ENCODE measurements at regions not wholly inside any gene's neighbourhood (a gene's known extent, or its start where the extent isn't known, plus 50 kb on each side); places are given as distances from the start of the nearest gene placed in this dataset.
"Not testable (repeated sequence)": the region's sequence is repeated elsewhere in the genome, so short reads cannot be mapped to it uniquely, and the experiment has no call there.

GRCh38 chr12:89266574-89267188, 85.6 kb downstream of the DUSP6 start:
- Mint-ChIP-seq H3K4me1 (ENCODE audit: low read depth) (peaks cover 16% of the 10 kb centered on the region), H3K9me3 (peaks cover 11% of the 10 kb centered on the region)
- intact Hi-C loops (cut with micrococcal nuclease); H3K27me3 Mint-ChIP-seq (ENCODE audit: insufficient read depth); H3K4me3 Mint-ChIP-seq; DNase-seq (ENCODE audit: low spot score); H3K36me3 Mint-ChIP-seq (ENCODE audit: low read depth); H3K27ac Mint-ChIP-seq: not testable (repeated sequence)

GRCh38 chr12:89264837-89265236, 87.5 kb downstream of the DUSP6 start:
- DNase-seq (ENCODE audit: low spot score), result no peak
- intact Hi-C loops (cut with micrococcal nuclease), result loop anchor here (2.0 to 5.0 kb wide), 2 partner anchors 16 to 67 kb away; no protein-coding TSS in a partner anchor
- Mint-ChIP-seq H3K4me1 (ENCODE audit: low read depth) (peaks cover 33% of the 10 kb centered on the region), H3K36me3 (ENCODE audit: low read depth) (peaks cover under 1% of the 10 kb centered on the region), H3K27me3 (ENCODE audit: insufficient read depth) (no peaks in the 10 kb centered on the region), H3K9me3 (peaks cover 1% of the 10 kb centered on the region), H3K27ac (no peak overlapping the region), H3K4me3 (no peak overlapping the region)

DNA sequence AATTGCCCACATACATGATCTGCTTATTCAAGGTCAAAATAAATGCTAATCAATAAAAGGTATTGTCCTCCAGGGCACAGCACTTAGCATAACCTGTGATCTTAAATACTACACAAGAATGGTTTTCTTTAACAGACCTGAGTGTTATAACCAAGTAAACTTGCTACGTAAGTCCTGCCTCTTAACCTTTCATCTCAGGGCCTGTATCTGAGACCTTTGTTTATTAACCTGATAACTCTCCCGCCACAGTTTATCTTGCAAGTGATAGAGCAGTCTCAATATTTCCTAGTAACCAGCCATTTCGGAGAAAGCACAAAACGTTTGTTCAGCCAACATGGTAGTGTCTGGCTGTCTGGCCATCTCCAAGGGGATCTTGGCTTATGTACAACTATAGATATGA, 88.4 kb downstream of the DUSP6 start:
- no peaks in the 10 kb centered on the region for H3K27me3 Mint-ChIP-seq (ENCODE audit: insufficient read depth)
- peaks cover 34% of the 10 kb centered on the region for H3K4me1 Mint-ChIP-seq (ENCODE audit: low read depth)
- intact Hi-C loops (cut with micrococcal nuclease), result loop anchor here (2.0 to 5.0 kb wide), 2 partner anchors 17 to 68 kb away; no protein-coding TSS in a partner anchor
- peaks cover 3% of the 10 kb centered on the region for H3K36me3 Mint-ChIP-seq (ENCODE audit: low read depth)
- H3K27ac Mint-ChIP-seq, result no peak overlapping the region
- H3K9me3 Mint-ChIP-seq, result peaks cover 4% of the 10 kb centered on the region
- H3K4me3 Mint-ChIP-seq, result no peak overlapping the region
- no peak for DNase-seq (ENCODE audit: low spot score)

DNA sequence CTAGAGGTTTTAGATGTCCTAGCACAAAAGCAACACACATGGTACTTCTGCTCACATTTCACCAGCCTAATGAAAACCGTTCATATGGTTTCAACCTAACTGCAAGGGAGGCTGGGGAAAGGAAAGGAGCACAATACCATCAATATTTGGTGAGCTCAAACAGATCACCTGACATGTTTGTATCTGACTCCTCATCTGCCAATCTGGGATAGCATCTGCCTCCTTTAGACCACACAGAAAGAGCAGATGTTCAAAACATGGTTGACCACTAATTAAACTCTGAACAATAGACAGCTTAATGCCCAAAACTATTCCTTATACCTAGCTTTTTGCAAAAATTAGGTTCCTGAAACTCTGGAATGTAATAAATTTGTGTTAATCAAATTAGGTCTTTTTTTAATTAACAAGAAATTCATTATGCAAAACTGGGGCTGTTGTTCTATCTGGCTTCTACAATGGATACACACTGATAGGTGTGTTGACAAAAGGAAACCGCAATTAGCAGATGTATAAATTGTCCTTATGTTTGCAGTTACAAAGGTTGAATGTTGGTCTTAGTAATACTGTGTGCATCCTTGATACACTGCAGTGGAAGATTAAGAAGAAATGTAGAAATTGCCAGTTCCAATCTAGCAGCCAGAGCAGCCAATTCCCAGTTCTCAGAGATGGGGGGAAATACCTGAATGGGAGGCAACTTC, 89.3 kb downstream of the DUSP6 start:
- Mint-ChIP-seq H3K36me3 (ENCODE audit: low read depth) (peaks cover 7% of the 10 kb centered on the region), H3K27ac (no peak overlapping the region), H3K4me1 (ENCODE audit: low read depth) (peaks cover 34% of the 10 kb centered on the region), H3K4me3 (no peak overlapping the region), H3K9me3 (peaks cover 13% of the 10 kb centered on the region), H3K27me3 (ENCODE audit: insufficient read depth) (no peaks in the 10 kb centered on the region)
- DNase-seq (ENCODE audit: low spot score), result no peak
- intact Hi-C loops (cut with micrococcal nuclease), result loop anchor here (5.0 kb wide), 1 partner anchor 69 kb away; no protein-coding TSS in a partner anchor

- Mint-ChIP-seq H3K4me1 (ENCODE audit: low read depth) (peaks cover 34% of the 10 kb centered on the region), H3K4me3 (no peak overlapping the region), H3K27me3 (ENCODE audit: insufficient read depth) (no peaks in the 10 kb centered on the region), H3K9me3 (peaks cover 17% of the 10 kb centered on the region), H3K36me3 (ENCODE audit: low read depth) (peaks cover 8% of the 10 kb centered on the region), H3K27ac (no peak overlapping the region)
- DNase-seq (ENCODE audit: low spot score), result no peak
- intact Hi-C loops (cut with micrococcal nuclease), result loop anchor here (1.0 to 5.0 kb wide), 6 partner anchors 18 to 243 kb away; partner anchors contain the start of gene DUSP6
Measured at GRCh38 chr12:89261982-89262381, 90.3 kb downstream of the DUSP6 start.

DNA sequence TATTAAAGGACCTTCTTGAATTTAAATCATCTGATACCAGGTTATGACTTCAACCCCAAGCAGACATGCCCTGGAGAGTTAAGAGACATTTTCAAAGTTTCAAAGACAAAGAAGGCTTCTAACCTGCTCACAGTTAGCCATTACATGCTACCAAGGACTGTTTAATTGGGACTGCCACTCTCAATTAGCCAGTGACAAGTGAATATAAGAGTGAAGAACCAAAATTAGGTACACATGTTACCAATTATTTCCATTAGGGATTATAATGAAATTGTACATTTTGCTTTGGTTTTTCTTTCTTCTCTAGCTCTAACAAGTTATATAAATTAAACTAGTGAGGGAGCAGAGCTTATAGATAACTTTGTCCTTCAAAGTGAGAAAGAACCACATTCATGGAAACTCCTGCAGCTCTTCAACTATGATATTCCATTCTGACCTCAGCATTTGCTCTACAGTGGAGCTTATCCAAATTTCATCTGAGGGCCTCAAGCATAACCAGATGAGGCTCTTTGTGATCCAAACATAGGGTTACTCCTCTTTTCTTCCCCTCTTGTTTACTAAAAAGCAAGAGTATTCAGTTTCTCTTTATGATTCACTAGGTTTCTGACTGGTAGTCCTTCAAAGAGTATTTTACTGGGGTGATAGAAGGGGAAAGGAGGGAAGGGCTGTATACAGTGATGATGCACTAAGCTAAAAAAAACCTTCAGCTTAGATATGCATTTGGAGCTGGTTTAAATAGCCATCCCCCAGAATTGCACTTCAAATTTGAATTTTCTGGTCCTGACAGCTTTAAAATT, 91.3 kb downstream of the DUSP6 start:
- H3K36me3 Mint-ChIP-seq (ENCODE audit: low read depth), result peaks cover 8% of the 10 kb centered on the region
- no peak overlapping the region for H3K4me3 Mint-ChIP-seq
- peaks cover 18% of the 10 kb centered on the region for H3K9me3 Mint-ChIP-seq
- H3K4me1 Mint-ChIP-seq (ENCODE audit: low read depth), result peaks cover 34% of the 10 kb centered on the region
- DNase-seq (ENCODE audit: low spot score), result no peak
- peak overlapping the region; percentile 49 for H3K27ac Mint-ChIP-seq
- no peaks in the 10 kb centered on the region for H3K27me3 Mint-ChIP-seq (ENCODE audit: insufficient read depth)
- intact Hi-C loops (cut with micrococcal nuclease), result loop anchor here (1.0 to 5.0 kb wide), 6 partner anchors 17 to 242 kb away; partner anchors contain the start of gene DUSP6

- Mint-ChIP-seq H3K4me1 (ENCODE audit: low read depth) (peaks cover 31% of the 10 kb centered on the region), H3K36me3 (ENCODE audit: low read depth) (peaks cover 11% of the 10 kb centered on the region), H3K9me3 (peaks cover 24% of the 10 kb centered on the region), H3K4me3 (no peak overlapping the region), H3K27ac (no peak overlapping the region), H3K27me3 (ENCODE audit: insufficient read depth) (no peaks in the 10 kb centered on the region)
- DNase-seq (ENCODE audit: low spot score), result no peak
- intact Hi-C loops (cut with micrococcal nuclease), result loop anchor here (2.0 to 5.0 kb wide), 2 partner anchors 72 to 93 kb away; partner anchors contain the start of gene DUSP6
Measured at GRCh38 chr12:89259821-89260220, 92.5 kb downstream of the DUSP6 start.

DNA sequence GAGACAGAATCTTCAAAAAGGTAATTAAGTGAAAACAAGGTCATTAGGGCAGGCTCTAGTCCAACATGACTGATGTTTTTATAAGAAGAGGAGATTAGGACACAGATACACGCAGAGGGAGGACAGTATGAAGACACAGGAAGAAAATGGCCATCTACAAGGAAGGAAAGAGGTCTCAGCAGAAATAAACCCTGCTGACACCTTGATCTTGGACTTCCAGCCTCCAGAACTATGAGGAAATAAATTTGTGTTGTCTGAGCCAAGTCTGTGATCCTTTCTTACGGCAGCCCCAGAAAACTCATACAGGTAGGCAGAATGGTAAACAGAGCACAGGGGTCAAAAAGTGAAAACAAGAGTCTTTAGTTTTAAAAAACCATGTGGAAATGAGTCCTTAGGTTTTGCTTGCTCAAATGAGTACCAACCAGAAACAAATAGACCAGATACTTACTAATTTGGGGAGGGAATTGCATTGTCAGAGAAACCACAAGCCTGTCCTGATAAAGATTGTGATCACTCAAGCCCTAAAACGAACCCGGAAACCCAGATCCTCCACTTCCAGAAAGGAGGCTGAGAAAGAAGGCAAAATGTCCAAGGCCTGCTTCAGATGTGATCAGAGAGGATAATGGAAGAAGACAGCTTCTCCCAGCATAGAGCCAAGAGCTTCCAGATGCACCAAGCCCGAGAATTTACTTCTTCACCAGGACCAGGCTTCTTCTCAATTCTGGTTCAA, 93.9 kb downstream of the DUSP6 start:
- Mint-ChIP-seq H3K9me3 (peaks cover 31% of the 10 kb centered on the region), H3K27ac (no peak overlapping the region), H3K36me3 (ENCODE audit: low read depth) (peaks cover 17% of the 10 kb centered on the region), H3K27me3 (ENCODE audit: insufficient read depth) (no peaks in the 10 kb centered on the region), H3K4me1 (ENCODE audit: low read depth) (peaks cover 42% of the 10 kb centered on the region), H3K4me3 (no peak overlapping the region)
- intact Hi-C loops (cut with micrococcal nuclease), result no loop called here
- no peak for DNase-seq (ENCODE audit: low spot score)

- H3K4me1 Mint-ChIP-seq (ENCODE audit: low read depth), result peaks cover 42% of the 10 kb centered on the region
- no peaks in the 10 kb centered on the region for H3K27me3 Mint-ChIP-seq (ENCODE audit: insufficient read depth)
- H3K27ac Mint-ChIP-seq, result no peak overlapping the region
- intact Hi-C loops (cut with micrococcal nuclease), result no loop called here
- no peak overlapping the region for H3K4me3 Mint-ChIP-seq
- H3K9me3 Mint-ChIP-seq, result peaks cover 37% of the 10 kb centered on the region
- no peak for DNase-seq (ENCODE audit: low spot score)
- peaks cover 17% of the 10 kb centered on the region for H3K36me3 Mint-ChIP-seq (ENCODE audit: low read depth)
Measured at GRCh38 chr12:89257340-89257739, 95.0 kb downstream of the DUSP6 start.

- H3K4me1 Mint-ChIP-seq (ENCODE audit: low read depth), result peaks cover 45% of the 10 kb centered on the region
- H3K4me3 Mint-ChIP-seq, result no peak overlapping the region
- H3K9me3 Mint-ChIP-seq, result peaks cover 42% of the 10 kb centered on the region
- intact Hi-C loops (cut with micrococcal nuclease), result no loop called here
- H3K36me3 Mint-ChIP-seq (ENCODE audit: low read depth), result peaks cover 22% of the 10 kb centered on the region
- no peak overlapping the region for H3K27ac Mint-ChIP-seq
- H3K27me3 Mint-ChIP-seq (ENCODE audit: insufficient read depth), result no peaks in the 10 kb centered on the region
- DNase-seq (ENCODE audit: low spot score), result no peak
Measured at GRCh38 chr12:89256060-89256459, 96.2 kb downstream of the DUSP6 start.

- Mint-ChIP-seq H3K27me3 (ENCODE audit: insufficient read depth) (no peaks in the 10 kb centered on the region), H3K4me3 (no peak overlapping the region), H3K36me3 (ENCODE audit: low read depth) (peaks cover 19% of the 10 kb centered on the region), H3K9me3 (peaks cover 34% of the 10 kb centered on the region), H3K27ac (no peak overlapping the region), H3K4me1 (ENCODE audit: low read depth) (peaks cover 41% of the 10 kb centered on the region)
- intact Hi-C loops (cut with micrococcal nuclease), result loop anchor here (5.0 kb wide), 1 partner anchor 274 kb away; the partner anchor contains the start of gene POC1B
- DNase-seq (ENCODE audit: low spot score), result no peak
Measured at GRCh38 chr12:89253488-89253887, 98.8 kb downstream of the DUSP6 start.

- H3K27ac Mint-ChIP-seq, result peak overlapping the region; percentile 76
- H3K27me3 Mint-ChIP-seq (ENCODE audit: insufficient read depth), result no peaks in the 10 kb centered on the region
- peaks cover 25% of the 10 kb centered on the region for H3K9me3 Mint-ChIP-seq
- intact Hi-C loops (cut with micrococcal nuclease), result loop anchor here (1.0 to 5.0 kb wide), 2 partner anchors 8 to 275 kb away; partner anchors contain the start of gene POC1B
- peaks cover 41% of the 10 kb centered on the region for H3K4me1 Mint-ChIP-seq (ENCODE audit: low read depth)
- no peak overlapping the region for H3K4me3 Mint-ChIP-seq
- no peak for DNase-seq (ENCODE audit: low spot score)
- H3K36me3 Mint-ChIP-seq (ENCODE audit: low read depth), result peaks cover 14% of the 10 kb centered on the region
Measured at GRCh38 chr12:89252284-89252683, 100.0 kb downstream of the DUSP6 start.

All from activated T-helper 1 cell treated with anti-CD3 and anti-CD28 coated beads, Interleukin-12 subunit alpha, Interleukin-12 subunit beta, Interleukin-2, Interleukin-4 antibody, amounts not matched to agents 30 ng/mL and 10 ng/mL and 1 ng/mL, durations not matched to agents 14 hours and 24 hours and 36 hours (primary cell).